ENCODE measurements at regions not wholly inside any gene's neighbourhood (a gene's known extent, or its start where the extent isn't known, plus 50 kb on each side); places are given as distances from the start of the nearest gene placed in this dataset.
A peak's percentile ranks its signal among the peaks of the same experiment; 100 is the strongest.
"Not testable (repeated sequence)": the region's sequence is repeated elsewhere in the genome, so short reads cannot be mapped to it uniquely, and the experiment has no call there.

DNA sequence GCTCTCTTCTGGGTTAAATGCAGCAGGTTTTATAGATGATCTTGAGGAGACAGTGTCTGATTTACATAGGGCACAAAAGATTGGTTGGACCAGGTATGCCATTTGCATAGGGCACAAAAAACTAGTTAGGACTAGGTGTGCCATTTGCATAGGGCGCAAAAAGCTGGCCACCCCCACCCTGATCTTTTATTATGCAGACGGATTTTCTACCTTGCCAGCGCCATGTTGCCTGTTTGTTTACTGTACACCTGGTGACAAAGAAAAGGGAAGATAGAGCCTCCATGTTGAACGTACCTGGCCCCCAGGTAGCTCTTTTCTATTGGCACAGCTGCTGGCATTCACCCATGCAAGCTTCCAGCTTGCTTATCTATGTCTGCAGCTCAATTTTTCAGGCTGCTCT lies 790.4 kb downstream of the TTLL7 start:
- DNase-seq: not testable (repeated sequence)

GRCh38 chr1:83194610-83195009 lies 804.3 kb downstream of the TTLL7 start:
- not testable (repeated sequence) for DNase-seq

GRCh38 chr1:83182033-83182728 lies 816.8 kb downstream of the TTLL7 start:
- not testable (repeated sequence) for DNase-seq

DNA sequence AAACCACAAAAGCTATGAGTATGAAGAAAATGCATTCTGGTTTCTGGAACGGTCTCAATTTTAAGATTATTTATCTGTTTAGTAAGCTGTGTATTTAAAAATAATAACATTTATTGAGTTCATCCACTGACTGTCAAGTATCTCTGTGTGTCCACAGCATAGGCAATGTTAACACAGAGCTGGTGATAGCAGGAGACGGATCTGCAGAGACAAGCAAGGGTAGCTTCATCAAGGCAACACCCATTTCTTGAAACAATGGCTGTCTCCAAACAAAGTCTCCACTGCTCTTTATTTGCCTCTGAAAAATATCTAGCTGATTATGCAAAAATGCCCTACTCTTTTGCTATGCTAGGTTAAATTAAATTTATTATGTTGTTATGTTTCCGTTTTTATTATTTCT lies 818.3 kb downstream of the TTLL7 start:
- not testable (repeated sequence) for DNase-seq

- not testable (repeated sequence) for DNase-seq
Measured at GRCh38 chr1:83167634-83168033, 831.3 kb downstream of the TTLL7 start.

GRCh38 chr1:83163879-83164475 lies 835.0 kb downstream of the TTLL7 start:
- DNase-seq: not testable (repeated sequence)

- DNase-seq: not testable (repeated sequence)
Measured at GRCh38 chr1:83158924-83159323, 840.0 kb downstream of the TTLL7 start.

DNA sequence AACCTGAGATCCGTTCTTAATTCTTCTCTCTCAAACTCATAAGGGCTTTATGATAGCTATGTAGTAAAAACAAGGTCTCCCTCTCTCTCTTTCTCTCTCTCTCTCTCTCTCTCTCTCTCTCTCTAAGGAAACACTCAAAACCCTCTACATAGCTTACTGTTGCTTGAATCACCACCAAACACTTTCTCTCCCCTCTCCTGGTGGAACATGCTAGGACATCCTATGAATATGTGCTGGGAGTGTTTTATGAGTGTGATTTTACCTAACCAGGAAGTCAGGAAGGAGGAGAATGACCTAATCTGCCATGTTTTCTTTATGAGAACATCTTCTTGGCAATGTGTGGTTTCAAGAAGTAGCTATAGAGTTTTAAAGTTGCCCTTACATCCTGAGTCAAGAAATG lies 844.6 kb downstream of the TTLL7 start:
- DNase-seq: not testable (repeated sequence)

GRCh38 chr1:83151167-83151898 lies 847.6 kb downstream of the TTLL7 start:
- not testable (repeated sequence) for DNase-seq

DNA sequence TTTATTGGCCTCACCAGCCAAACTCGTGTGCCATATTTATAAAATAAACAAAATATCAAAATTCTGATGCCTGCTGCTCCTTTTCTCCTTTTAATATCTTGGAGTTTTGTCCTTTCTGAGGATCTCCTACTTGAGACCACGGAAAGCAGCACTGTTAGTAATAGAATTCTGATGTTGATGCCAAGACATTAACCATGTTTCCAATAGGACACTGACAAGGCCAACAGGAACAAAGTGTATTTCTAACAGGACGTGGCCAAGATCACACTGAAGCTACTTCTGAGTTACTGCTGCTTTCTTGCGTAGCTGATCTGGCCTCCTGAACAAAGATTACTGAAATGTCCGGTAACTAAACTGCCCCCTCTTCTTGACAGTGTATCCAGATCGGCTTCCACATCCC lies 848.5 kb downstream of the TTLL7 start:
- not testable (repeated sequence) for DNase-seq

- DNase-seq: not testable (repeated sequence)
Measured at GRCh38 chr1:83145820-83146219, 853.1 kb downstream of the TTLL7 start.

DNA sequence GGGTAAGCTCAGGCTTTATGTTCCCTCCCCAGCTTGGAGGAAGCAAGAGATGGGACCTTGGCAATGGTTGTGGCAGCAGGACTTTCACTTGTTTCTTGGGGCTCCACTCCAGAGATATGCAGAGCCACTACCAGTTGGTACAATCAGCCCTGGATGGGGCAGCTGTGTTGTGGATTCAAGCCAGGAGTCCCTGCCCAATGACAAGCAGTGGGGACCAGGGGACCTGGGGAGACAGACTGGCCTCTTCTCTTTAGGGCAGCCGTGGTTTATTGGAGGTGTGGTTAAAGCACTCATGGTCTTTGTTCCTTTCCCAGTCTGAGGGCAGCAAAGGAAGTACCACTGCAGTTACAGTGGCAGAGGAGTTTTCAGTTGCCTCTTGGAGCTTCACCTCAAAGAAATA lies 856.1 kb downstream of the TTLL7 start:
- not testable (repeated sequence) for DNase-seq

- DNase-seq: not testable (repeated sequence)
Measured at GRCh38 chr1:83135524-83136157, 863.3 kb downstream of the TTLL7 start.

GRCh38 chr1:83134322-83135014 lies 864.5 kb downstream of the TTLL7 start:
- peak; percentile 10 for DNase-seq

GRCh38 chr1:83131692-83131955 lies 867.3 kb downstream of the TTLL7 start:
- no peak for DNase-seq

- no peak for DNase-seq
Measured at GRCh38 chr1:83130886-83131691, 867.8 kb downstream of the TTLL7 start.

DNA sequence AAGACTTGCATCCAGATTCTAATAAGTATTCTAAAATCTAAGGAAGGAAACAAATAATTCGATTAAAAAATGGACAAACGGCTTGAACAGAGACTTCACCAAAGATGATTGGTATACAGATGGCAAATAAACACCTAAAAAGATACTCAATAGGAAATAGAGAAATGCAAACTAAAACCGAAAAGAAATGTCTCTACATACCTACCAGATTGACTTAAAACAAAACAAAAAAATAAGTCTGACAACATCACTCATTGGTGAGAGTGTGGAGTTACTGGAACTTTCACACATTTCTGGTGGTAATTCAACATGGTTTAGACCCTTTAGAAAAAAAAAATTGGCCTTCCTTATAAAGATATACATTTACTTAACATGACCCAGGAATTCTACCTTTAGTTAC lies 869.8 kb downstream of the TTLL7 start:
- no peak for DNase-seq

DNA sequence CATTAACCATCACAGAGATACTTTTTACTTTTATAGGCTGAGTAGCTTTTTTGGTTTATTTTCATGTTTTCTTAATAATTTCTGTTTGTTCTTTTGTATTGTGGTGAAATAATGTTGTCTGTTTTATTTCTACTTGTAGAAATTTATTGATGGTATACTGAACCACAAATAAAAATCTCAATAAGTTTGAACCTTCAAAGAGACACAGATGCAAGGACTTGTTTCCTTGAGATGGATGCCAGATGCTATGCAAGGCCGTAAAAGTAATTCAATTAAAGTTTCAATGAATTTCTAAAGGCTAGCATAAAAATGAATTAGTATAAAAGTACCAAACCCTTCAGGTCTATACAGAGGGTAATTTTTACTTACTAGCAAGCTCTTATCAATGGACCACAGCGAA lies 873.5 kb downstream of the TTLL7 start:
- no peak for DNase-seq

GRCh38 chr1:83123019-83123418 lies 875.9 kb downstream of the TTLL7 start:
- DNase-seq: no peak

- DNase-seq: no peak
Measured at GRCh38 chr1:83118472-83118871, 880.5 kb downstream of the TTLL7 start.

- not testable (repeated sequence) for DNase-seq
Measured at GRCh38 chr1:83117030-83117429, 881.9 kb downstream of the TTLL7 start.

GRCh38 chr1:83115785-83116184 lies 883.1 kb downstream of the TTLL7 start:
- no peak for DNase-seq

All from inflammatory macrophage treated with lipopolysaccharide for 4 hours (primary cell).